H1 (cell line): ENCODE measurements at regions not wholly inside any gene's neighbourhood (a gene's known extent, or its start where the extent isn't known, plus 50 kb on each side); places are given as distances from the start of the nearest gene placed in this dataset.

Experiments
- BCL11A ChIP-seq, 2 experiments: IDR thresholded peaks; one replicate each; pipeline ENCODE4 v1.6.1; 2011; ENCODE audit warnings: low read depth in 2 of 2, low read length in 2 of 2, mild to moderate bottlenecking in 2 of 2
- CHD1 ChIP-seq: IDR thresholded peaks from 2 replicates; pipeline ENCODE4 v1.6.1; 2012; ENCODE audit warnings: low read depth, low read length, improper control_type of control experiment
- CREB1 ChIP-seq: IDR thresholded peaks from 2 replicates; pipeline ENCODE4 v1.6.1; 2012; ENCODE audit warnings: inconsistent platforms
- NANOG ChIP-seq: IDR thresholded peaks from 2 replicates; pipeline ENCODE4 v1.6.1; 2011; ENCODE audit warnings: low read length, low read depth, mild to moderate bottlenecking, inconsistent platforms; ENCODE audit not compliant: insufficient read depth, poor library complexity, severe bottlenecking
- POLR2A ChIP-seq, 2 experiments: IDR thresholded peaks; 1 replicate in 1 of 2; 2 replicates in 1 of 2; pipeline ENCODE4 v1.6.1; 2011; ENCODE audit warnings: low read depth in 2 of 2, low read length in 2 of 2, mild to moderate bottlenecking in 2 of 2; ENCODE audit errors: control extremely low read depth in 1 of 2
- SIN3A ChIP-seq, 2 experiments: IDR thresholded peaks in 1 of 2; conservative IDR thresholded peaks in 1 of 2; 2 replicates each; pipeline ENCODE4 v1.6.1; 2011 to 2012; ENCODE audit warnings: low read length in 2 of 2, improper control_type of control experiment in 1 of 2, low read depth in 1 of 2, mild to moderate bottlenecking in 1 of 2
- TAF1 ChIP-seq: IDR thresholded peaks from 2 replicates; pipeline ENCODE4 v1.6.1; 2011; ENCODE audit warnings: mild to moderate bottlenecking, low read depth, low read length
- TF ChIP-seq, protein P1 (sequence below): IDR thresholded peaks from 2 replicates; pipeline ENCODE4 v1.6.1; 2012; ENCODE audit warnings: inconsistent platforms
- TF ChIP-seq, protein P2 (sequence below): IDR thresholded peaks from 2 replicates; pipeline ENCODE4 v1.6.1; 2012; ENCODE audit warnings: low read length, inconsistent platforms

DNA sequence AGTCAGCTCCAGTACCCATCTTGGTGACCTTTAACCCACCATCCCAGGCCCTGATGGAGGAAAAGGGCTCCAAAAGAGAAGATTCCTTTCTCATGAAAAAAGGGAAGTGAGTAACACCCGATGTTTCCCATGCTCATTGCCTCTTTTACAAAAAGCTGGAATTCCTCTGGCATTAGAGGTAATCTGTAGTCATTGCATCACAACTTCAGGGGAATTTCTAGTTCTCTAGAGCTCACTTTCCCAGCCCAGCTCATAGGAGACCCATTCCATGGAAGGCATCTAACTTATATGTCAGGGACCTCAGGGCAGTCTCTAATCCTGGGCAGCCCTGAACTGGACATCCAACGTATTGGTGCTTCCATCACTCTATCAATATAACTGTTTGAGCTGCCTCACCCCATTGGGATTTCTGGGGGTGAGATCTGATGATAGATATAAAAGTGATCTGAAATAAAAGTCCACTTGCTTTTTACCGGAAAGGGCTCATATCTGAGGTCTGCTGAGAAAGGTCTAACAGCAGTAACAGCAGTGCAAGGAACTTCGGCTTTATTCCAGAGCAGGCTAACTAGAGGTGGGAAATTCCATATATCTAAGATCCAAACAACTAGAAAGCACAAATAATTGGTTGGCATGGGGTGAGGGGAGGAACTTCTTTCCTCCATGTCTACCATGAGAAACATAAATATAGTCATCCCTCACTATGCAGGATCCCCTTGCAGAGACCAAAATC lies 106.1 kb downstream of the ETAA1 start (continued):
- no peak for TF ChIP-seq BCL11A (IDR thresholded peaks at IDR 0.05; ENCODE audit: low read depth in 2 of 2, low read length in 2 of 2)
- no peak for TF ChIP-seq SIN3A (conservative IDR thresholded peaks at IDR 0.05 in 1 of 2, IDR thresholded peaks at IDR 0.05 in 1 of 2; ENCODE audit: low read depth in 1 of 2, low read length in 2 of 2)
- TF ChIP-seq NANOG, result no peak
- no peak for TF ChIP-seq CREB1
- TF ChIP-seq, protein P1, sequence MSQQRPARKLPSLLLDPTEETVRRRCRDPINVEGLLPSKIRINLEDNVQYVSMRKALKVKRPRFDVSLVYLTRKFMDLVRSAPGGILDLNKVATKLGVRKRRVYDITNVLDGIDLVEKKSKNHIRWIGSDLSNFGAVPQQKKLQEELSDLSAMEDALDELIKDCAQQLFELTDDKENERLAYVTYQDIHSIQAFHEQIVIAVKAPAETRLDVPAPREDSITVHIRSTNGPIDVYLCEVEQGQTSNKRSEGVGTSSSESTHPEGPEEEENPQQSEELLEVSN, result no peak
- no peak for TF ChIP-seq POLR2A (IDR thresholded peaks at IDR 0.05; ENCODE audit: control extremely low read depth in 1 of 2, low read depth in 2 of 2, low read length in 2 of 2)
- no peak for TF ChIP-seq CHD1
- TF ChIP-seq TAF1, result no peak
- TF ChIP-seq, protein P2, sequence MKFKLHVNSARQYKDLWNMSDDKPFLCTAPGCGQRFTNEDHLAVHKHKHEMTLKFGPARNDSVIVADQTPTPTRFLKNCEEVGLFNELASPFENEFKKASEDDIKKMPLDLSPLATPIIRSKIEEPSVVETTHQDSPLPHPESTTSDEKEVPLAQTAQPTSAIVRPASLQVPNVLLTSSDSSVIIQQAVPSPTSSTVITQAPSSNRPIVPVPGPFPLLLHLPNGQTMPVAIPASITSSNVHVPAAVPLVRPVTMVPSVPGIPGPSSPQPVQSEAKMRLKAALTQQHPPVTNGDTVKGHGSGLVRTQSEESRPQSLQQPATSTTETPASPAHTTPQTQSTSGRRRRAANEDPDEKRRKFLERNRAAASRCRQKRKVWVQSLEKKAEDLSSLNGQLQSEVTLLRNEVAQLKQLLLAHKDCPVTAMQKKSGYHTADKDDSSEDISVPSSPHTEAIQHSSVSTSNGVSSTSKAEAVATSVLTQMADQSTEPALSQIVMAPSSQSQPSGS, result no peak
